Astrocyte of the spinal cord (primary cell): ENCODE measurements at regions not wholly inside any gene's neighbourhood (a gene's known extent, or its start where the extent isn't known, plus 50 kb on each side); places are given as distances from the start of the nearest gene placed in this dataset.

ENCODE experiments used
- DNase-seq: peaks from one replicate; pipeline ENCODE4 v3.0.0; 2011; ENCODE audit warnings: low read depth, low spot score
- H3K4me3 ChIP-seq: 2 replicates; pipeline ENCODE4 v1.5.1; 2011; ENCODE audit warnings: low read depth, mild to moderate bottlenecking, low read length, moderate library complexity
- in situ Hi-C: cut with HindIII; loops from 2 replicates; pipeline ENCODE4 v1.10.0; 2017; ENCODE audit warnings: low sequenced_read_pairs
- TF ChIP-seq, protein P1 (sequence below): IDR thresholded peaks from 2 replicates; pipeline ENCODE4 v1.5.1; 2012; ENCODE audit warnings: low read depth, mild to moderate bottlenecking, low read length, inconsistent platforms

DNA sequence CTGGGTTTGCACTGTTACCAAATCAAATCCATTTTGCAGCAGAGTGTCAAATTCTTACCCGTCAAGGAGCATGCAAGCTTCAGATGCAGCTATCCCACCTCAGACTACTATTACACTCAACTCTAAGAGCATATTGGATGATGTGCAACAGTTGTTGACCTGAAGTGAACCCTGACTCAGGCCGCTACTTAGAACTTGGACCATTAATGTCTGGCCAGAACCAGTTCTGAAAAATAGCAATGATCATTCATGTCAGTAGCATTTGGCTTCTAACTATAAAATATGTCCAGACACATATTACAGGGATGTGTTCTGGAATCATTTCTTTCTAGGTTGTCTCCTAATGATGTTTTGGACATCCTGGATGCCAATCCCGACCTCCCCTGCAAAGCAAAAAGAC is 135.5 kb upstream of the PKDCC start:
- H3K4me3 ChIP-seq = no peak overlapping the region
- DNase-seq = no peak
- in situ Hi-C loops = no loop called here
- TF ChIP-seq, protein P1, sequence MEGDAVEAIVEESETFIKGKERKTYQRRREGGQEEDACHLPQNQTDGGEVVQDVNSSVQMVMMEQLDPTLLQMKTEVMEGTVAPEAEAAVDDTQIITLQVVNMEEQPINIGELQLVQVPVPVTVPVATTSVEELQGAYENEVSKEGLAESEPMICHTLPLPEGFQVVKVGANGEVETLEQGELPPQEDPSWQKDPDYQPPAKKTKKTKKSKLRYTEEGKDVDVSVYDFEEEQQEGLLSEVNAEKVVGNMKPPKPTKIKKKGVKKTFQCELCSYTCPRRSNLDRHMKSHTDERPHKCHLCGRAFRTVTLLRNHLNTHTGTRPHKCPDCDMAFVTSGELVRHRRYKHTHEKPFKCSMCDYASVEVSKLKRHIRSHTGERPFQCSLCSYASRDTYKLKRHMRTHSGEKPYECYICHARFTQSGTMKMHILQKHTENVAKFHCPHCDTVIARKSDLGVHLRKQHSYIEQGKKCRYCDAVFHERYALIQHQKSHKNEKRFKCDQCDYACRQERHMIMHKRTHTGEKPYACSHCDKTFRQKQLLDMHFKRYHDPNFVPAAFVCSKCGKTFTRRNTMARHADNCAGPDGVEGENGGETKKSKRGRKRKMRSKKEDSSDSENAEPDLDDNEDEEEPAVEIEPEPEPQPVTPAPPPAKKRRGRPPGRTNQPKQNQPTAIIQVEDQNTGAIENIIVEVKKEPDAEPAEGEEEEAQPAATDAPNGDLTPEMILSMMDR = no peak

- TF ChIP-seq, protein P1 = no peak
- in situ Hi-C loops = no loop called here
- no peak for DNase-seq
- H3K4me3 ChIP-seq = no peak overlapping the region
Measured at GRCh38 chr2:41912776-41913175, 135.0 kb upstream of the PKDCC start.

- in situ Hi-C loops = no loop called here
- DNase-seq = no peak
Measured at GRCh38 chr2:41913311-41913710, 134.5 kb upstream of the PKDCC start.

GRCh38 chr2:41913921-41914609 is 133.8 kb upstream of the PKDCC start:
- TF ChIP-seq, protein P1 = no peak
- no peak overlapping the region for H3K4me3 ChIP-seq
- DNase-seq = no peak
- in situ Hi-C loops = no loop called here

More at GRCh38 chr2:41913311-41913710, 134.5 kb upstream of the PKDCC start:
- TF ChIP-seq, protein P1 = no peak
- H3K4me3 ChIP-seq = no peak overlapping the region

- no peak overlapping the region for H3K4me3 ChIP-seq
- no peak for DNase-seq
- TF ChIP-seq, protein P1 = no peak
- in situ Hi-C loops = no loop called here
Measured at GRCh38 chr2:41914936-41915335, 132.9 kb upstream of the PKDCC start.

GRCh38 chr2:41916177-41916576 is 131.6 kb upstream of the PKDCC start:
- no peak overlapping the region for H3K4me3 ChIP-seq
- in situ Hi-C loops = no loop called here
- no peak for DNase-seq
- TF ChIP-seq, protein P1 = no peak

- in situ Hi-C loops = no loop called here
- H3K4me3 ChIP-seq = no peak overlapping the region
- TF ChIP-seq, protein P1 = no peak
- no peak for DNase-seq
Measured at GRCh38 chr2:41917587-41917986, 130.2 kb upstream of the PKDCC start.
